ENCODE measurements at regions not wholly inside any gene's neighbourhood (a gene's known extent, or its start where the extent isn't known, plus 50 kb on each side); places are given as distances from the start of the nearest gene placed in this dataset.

DNA sequence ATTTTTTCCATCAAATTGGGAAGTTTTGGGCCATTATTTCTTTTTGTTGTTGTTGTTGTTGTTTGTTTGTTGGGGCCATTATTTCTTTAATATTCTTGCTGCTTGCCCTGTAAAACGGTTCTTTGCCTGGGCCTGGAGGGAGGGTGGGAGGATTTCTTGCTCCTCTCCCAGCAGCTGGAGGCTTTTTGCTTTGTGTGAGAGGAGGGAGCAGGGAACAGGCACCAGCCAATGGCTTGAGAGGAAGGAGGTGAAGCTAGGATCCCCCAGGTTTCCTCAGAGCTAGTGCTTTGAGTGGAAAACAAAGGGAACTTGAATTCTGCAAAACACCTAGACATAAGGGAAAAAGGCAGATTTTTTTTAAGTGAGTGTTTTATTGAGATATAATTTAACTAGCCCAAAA, 61.2 kb upstream of the DNAJC19 start:
- TF ChIP-seq TAF1 (IDR thresholded peaks at IDR 0.05; ENCODE audit: borderline replicate concordance, insufficient read depth, low read length) = no peak
- no peak for TF ChIP-seq SIN3A (IDR thresholded peaks at IDR 0.05; ENCODE audit: borderline replicate concordance, insufficient read depth, low read length)
- TF ChIP-seq POLR2AphosphoS5 (IDR thresholded peaks at IDR 0.05; ENCODE audit: low read depth, low read length) = no peak
- TF ChIP-seq REST (IDR thresholded peaks at IDR 0.05; ENCODE audit: insufficient read depth in 1 of 2, low read depth in 2 of 2, low read length in 2 of 2) = no peak
- TF ChIP-seq FOXP2 (optimal IDR thresholded peaks at IDR 0.05; ENCODE audit: borderline replicate concordance, extremely low read depth, extremely low read length, insufficient read depth) = no peak

Data from PFSK-1 (cell line).